ENCODE measurements at regions not wholly inside any gene's neighbourhood (a gene's known extent, or its start where the extent isn't known, plus 50 kb on each side); places are given as distances from the start of the nearest gene placed in this dataset.

- Histone ChIP-seq H3K9ac (ENCODE audit: insufficient read depth, low read depth, low read length) (no peak overlapping the region), H2AFZ (ENCODE audit: low read length) (no peak overlapping the region), H3K4me3 (replicated peaks in 1 of 3; ENCODE audit: insufficient read depth in 1 of 3, low read depth in 2 of 3, low read length in 3 of 3) (no peak overlapping the region), H3K27me3 (ENCODE audit: control insufficient read depth in 1 of 2, insufficient read depth in 2 of 2, low read length in 2 of 2) (peaks cover 1 to 4% of the 10 kb centered on the region in 2 experiments; a peak in 2 of 5 replicates), H3K9me3 (ENCODE audit: low read length) (no peaks in the 10 kb centered on the region), H3K79me2 (ENCODE audit: insufficient read depth, low read length) (no peaks in the 10 kb centered on the region), H3K36me3 (replicated peaks in 1 of 2; ENCODE audit: control insufficient read depth in 1 of 2, insufficient read depth in 2 of 2, low read length in 2 of 2) (no peaks in the 10 kb centered on the region), H3K4me2 (ENCODE audit: low read depth, low read length) (no peak overlapping the region), H3K4me1 (ENCODE audit: insufficient read depth, low read length) (no peaks in the 10 kb centered on the region), H4K20me1 (ENCODE audit: insufficient read depth, low read length) (no peaks in the 10 kb centered on the region), H3K27ac (ENCODE audit: extremely low read length, insufficient read depth, low read length) (no peak overlapping the region)
- no CpG with 5 or more reads among the region's 1 CpG for WGBS (ENCODE audit: low lambda C conversion rate)
- BruUV-seq (replicated peaks) = no TSS peak
- no peak for DNase-seq (ENCODE audit: low spot score)
- ChIA-PET POLR2A (no interaction called here), CTCF (ENCODE audit: low intra/inter-chr PET ratio, low total read pairs) (no interaction called here)
- FAIRE-seq = no peak
- TF ChIP-seq ISL2 (CRISPR knock-in tag; IDR thresholded peaks at IDR 0.05) (no peak), STAT6 (CRISPR knock-in tag; IDR thresholded peaks at IDR 0.05; ENCODE audit: borderline replicate concordance) (no peak), HES4 (CRISPR knock-in tag; IDR thresholded peaks at IDR 0.05; ENCODE audit: borderline replicate concordance) (no peak), BCL6 (CRISPR knock-in tag; IDR thresholded peaks at IDR 0.05) (no peak), ZC3H4 (CRISPR knock-in tag; IDR thresholded peaks at IDR 0.05; ENCODE audit: borderline replicate concordance) (no peak), MED13 (CRISPR knock-in tag; IDR thresholded peaks at IDR 0.05) (no peak), ZBED4 (CRISPR knock-in tag; IDR thresholded peaks at IDR 0.05; ENCODE audit: borderline replicate concordance) (no peak), ZNF468 (CRISPR knock-in tag; IDR thresholded peaks at IDR 0.05) (no peak), ZBTB8A (CRISPR knock-in tag; IDR thresholded peaks at IDR 0.05; ENCODE audit: borderline replicate concordance, low read depth) (no peak), ZNF614 (CRISPR knock-in tag; IDR thresholded peaks at IDR 0.05; ENCODE audit: borderline replicate concordance) (no peak), PHF20 (CRISPR knock-in tag; IDR thresholded peaks at IDR 0.05) (no peak), ATF3 (CRISPR knock-in tag; IDR thresholded peaks at IDR 0.05) (no peak), ZBTB43 (CRISPR knock-in tag; conservative IDR thresholded peaks at IDR 0.05) (no peak), WIZ (CRISPR knock-in tag; IDR thresholded peaks at IDR 0.05) (no peak)
- in situ Hi-C loops (cut with HindIII; ENCODE audit: extremely low pct_ligation_motif_present, low pct_unique_long_range_greater_than_20kb) (no loop called here), intact Hi-C loops (cut with micrococcal nuclease; ENCODE audit: unreplicated experiment) (no loop called here)
- peak; percentile 66 for ATAC-seq
These were observed 119.8 kb downstream of the CCT6B start for GRCh38 chr17:34841467-34841866.
